COLO668 (cell line): ENCODE measurements at regions not wholly inside any gene's neighbourhood (a gene's known extent, or its start where the extent isn't known, plus 50 kb on each side); places are given as distances from the start of the nearest gene placed in this dataset.

Experiments
- DNase-seq: peaks from one replicate; lab custom pipeline; 2025; ENCODE audit not compliant: unreplicated experiment; lab: John Stamatoyannopoulos, UW

DNA sequence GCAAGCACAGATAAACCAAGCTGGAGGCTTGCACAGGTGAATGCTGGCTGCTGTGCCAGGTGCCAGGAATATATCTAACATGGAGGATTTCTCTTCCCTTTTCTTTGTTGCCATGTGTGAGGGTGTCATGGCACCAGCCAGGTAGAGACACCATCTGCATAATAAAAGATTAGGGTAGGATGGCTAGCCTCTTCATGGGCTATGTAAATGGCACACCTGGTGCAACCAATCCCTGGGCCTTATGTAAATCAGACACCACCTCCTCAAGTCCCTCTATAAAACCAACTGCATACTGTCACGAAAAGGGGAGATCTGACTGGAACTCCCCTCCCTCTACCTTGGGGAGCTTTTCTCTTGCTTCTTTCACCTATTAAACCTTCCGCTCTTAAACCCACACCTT lies 322.5 kb upstream of the POM121L12 start:
- DNase-seq: no peak

DNA sequence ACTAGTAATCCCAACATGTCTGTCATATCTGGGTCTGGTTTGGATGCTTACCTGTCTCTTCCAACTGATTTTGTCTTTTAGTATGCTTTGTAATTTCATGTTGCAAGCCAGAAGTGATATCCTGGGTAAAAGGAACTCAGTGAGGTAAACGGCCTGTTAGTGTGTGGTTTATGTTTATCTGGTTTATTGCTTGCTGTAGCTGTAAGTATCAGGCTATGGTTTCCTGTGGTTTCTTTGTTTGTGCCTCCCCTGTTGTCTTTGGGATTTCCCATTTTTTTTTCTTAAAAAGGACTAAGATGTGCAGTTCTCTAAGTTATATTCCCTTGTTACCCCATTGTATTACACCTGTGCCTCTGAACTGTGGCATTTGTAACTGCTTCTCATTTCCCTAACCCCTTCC lies 323.5 kb upstream of the POM121L12 start:
- DNase-seq: no peak

DNA sequence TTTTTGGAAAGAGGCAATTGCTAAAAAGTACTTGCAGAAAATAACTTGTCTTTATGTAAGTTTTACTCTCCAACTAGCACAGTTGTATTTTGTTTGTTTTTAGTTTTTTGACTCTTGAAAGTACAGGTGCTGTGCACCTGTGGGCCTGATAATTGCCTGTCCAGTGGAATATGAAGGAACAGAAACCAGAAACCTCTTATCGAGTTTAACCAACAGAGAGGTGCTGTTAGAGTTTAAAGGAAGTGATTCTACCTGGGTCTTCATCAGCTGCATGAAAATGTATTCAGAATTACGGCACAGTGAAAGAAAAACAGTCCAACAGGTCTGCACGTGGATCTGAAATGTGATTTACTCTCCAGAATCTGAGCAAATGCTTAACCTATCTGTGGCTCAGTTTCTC lies 326.6 kb upstream of the POM121L12 start:
- no peak for DNase-seq

DNA sequence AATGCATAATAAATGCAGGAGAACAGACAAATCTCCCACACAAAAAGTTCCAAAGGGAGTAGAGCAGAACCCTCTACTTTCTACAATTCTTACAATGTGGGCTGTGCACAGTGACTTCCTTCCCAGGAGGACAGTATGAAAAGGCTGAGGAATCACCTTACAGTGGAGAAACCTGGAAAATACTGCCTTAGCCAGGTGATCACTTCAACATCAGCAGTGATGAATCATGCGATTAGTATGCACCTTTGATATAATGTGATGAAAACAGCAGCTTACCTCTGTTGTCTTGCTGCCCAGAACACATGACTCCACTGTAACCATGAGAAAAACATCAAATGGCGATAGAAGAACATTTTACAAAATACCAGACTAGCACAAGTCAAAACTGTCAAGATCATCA lies 329.7 kb upstream of the POM121L12 start:
- DNase-seq: no peak

DNA sequence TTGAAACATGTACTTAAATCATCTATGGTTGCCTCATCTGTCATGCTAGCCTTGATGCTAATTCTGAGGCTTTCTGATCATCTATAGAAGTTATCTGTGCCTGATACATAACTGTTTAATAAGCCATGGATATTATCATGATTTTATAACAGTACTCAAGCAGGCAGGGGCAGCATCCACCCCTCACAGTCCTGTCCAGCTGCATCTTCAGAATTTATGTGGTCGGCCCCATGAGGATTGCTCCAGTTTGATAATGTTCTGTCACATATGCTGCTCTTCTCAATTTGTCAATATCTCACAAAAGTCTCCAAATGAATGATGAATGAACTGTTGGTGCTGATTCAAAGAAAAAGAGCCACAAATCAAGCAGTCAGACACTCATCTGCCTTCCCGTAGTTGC lies 335.1 kb upstream of the POM121L12 start:
- no peak for DNase-seq

DNA sequence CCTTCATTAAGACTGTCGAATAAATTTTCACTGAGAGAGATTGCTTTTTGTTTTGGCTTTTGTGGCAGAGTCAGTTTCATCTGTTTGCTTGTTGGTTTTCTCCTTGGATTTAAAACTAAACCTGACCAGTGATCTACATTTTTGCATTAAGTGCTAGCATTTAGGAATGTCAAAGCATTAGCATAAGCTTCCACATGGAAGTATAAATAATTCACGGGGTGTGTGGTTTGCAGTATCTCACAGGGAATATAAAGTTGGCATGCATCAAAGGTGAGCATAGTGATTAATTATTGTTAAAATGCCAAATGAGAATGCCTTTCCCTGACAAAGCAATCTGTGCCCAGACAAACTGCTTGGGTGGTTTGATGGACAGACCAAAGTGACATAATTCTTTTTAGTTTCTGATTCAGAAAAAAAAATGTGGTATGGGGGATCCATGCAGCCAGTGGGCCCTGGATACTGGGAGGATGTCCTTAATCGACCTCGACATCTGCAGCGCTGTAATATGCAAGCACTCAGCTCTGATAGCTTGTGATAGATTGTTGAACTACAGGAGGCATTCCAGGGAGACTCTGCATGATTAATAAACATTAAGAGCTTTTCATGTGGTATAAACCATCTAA lies 339.3 kb upstream of the POM121L12 start:
- DNase-seq: no peak

DNA sequence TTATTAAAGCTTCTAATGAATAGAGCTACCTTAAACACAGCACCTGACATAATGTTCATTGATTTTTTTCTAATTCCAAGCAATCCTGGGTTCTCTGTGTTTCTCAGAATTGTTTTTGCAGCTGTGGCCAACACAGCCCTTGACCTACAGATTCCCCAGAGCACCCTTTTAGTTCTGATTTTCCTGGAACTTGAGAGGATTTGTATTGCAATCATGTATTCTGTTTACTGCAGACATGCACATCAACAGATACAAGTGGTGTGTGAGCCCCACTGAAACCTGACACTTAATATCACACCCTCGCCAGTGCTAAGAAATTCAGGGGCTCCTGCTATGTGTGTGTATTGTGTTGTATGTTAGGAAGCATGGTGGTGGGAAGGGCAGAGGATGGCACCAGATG lies 344.2 kb upstream of the POM121L12 start:
- no peak for DNase-seq

DNA sequence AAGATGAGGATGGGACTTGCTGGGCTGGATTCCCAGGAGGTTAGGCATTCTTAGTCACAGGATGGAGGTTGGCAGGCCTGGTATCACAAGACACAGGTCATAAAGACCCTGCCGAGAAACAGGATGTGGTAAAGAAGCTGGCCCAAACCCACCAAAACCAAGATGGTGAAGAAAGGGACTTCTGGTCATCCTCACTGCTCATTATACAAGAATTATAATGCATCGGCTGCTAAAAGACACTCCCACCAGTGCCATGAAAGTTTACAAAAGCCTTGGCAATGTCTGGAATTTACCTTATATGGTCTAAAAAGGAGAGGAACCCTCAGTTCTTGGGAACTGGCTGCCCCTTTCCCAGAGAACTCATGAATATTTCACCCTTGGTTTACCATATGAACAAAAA lies 345.5 kb upstream of the POM121L12 start:
- DNase-seq: no peak

DNA sequence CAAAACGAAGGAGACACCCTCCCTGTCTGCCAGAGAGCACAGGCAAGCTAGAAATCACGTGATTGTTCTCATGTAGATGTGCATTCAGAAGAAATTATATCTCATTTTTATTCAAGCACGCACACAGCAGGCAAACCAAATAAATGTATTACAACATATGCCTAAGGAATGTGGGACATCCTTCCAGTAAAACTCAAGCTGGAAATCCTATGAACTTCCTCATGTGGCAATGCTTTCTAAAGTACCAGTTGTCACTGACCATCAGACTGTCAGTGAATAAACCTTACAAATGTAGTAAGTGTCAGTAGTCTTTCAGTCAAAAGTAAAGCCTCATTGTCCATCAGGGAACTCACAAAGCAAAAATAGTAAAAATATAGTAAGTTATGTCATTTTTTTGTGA lies 350.1 kb upstream of the POM121L12 start:
- DNase-seq: no peak

DNA sequence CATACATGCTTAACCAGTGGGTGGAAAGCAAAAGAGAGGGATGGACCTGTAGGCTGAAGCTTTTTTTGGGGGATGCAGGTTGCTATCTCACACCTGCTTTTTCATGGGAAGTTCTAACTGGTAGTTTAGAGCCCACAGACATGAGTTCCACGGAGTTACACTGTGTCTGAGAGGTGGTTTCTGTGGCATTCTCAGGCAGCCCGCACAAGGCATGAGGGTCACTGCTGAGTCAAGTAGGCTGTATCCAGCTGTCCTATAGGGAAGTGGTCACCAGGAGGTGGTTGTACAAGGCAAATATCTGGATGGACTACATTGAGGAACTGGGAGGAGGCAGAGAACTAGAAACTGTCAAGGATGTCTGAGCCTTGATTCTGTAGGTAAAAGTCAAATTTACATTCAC lies 351.0 kb upstream of the POM121L12 start:
- DNase-seq: no peak

DNA sequence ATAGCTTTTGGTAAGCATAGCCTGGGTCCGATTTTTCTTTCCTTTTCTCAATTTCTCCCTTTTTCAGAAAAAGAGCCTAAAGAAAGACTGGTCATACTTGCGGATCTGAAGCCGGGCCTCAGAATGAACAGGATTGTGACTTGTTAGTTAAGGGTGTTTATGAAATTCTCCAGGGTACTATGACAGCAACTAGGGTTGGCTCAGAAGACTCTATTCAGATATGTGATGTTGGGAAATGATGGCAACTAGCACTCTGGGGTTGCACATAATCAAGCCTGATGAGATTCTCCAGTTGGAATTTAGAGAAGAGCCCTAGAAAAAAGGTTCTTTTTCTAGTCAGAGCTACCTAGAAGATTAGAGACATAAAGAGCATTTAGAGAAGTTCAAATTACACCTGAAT lies 352.4 kb upstream of the POM121L12 start:
- no peak for DNase-seq

DNA sequence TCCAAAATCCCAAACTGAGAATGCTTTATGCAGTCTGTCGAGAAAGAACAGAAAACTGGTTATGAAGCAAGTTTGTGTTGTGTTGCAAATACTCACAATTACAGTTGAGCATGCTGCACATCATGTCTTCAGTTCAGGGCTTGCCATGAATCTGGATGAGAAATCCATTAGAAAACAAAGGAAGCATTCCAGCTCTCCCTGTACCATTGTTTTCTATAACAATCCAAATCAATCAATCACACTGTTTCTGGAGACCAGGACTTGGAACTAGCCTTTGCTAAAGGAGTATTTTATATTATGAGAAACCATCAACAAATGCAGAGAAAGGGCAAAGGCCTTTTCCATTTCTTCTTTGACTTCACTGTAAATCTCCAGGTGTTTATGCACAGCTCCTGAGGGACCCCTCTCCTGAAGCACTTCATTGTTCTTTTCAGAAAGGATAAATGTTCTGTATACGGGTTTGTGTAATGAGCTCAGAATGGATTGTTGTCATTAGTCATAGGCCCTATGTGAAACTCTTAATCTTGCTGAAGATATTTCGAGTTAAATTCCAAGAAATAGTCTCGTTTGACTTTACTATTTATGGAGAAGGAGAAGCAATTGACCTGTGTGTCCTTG lies 364.7 kb upstream of the POM121L12 start:
- no peak for DNase-seq

DNA sequence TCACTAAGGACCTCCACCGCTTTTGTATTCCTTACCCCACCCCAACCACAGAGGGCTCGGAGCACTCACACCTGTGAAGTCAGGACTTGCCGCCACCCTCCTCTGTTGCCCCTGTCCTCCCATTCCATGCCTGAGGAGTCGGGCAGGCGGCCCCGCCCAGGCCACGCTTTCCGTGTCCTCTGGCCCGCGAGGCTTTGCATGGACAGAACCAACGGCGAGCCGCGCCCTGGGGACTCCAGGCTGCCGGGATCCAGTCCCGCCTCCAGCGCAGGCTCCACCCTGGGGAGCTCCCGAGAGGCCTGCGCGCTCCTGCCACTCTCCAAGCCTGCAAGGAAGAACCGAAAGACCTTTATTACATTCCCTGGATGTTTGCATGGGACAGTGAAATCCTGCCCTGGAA lies 366.4 kb upstream of the POM121L12 start:
- no peak for DNase-seq

DNA sequence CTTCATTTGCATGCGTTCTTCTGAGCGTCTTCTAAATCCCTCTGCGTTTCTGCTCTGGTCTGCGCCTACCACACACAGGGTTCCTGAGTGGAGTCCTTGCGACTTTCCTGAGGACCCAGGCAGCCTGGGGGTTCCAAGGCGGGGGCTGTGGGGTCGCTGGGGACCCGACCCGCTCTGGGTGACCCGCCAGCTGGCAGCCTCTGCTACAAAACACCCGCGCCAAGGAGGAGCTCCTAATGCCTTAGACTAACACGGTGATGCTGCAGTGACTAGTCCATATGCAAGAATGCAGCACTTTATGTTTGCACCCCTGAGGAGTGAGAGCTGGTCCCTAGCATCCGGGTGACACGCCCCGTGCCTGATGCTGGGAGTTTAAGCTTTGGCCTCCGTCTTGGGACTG lies 367.0 kb upstream of the POM121L12 start:
- DNase-seq: no peak

DNA sequence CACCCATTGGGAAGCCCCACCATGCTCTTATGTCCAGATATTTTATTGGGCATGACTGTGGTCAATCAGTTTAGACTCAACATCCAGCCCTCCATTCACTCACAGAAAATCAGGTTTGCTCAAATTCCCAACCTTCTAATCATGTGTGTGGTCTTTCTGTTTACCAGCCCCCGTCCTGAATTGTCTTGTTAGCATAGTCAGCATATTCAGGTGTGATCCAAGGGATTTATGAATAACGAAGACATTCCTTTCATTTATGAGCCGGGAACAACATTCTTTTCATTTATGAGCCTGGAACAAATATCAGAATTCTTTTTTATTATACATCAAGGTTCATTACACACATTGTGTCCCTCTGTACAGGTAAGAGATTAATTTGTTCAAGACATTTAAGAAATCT lies 376.3 kb upstream of the POM121L12 start:
- DNase-seq: no peak

DNA sequence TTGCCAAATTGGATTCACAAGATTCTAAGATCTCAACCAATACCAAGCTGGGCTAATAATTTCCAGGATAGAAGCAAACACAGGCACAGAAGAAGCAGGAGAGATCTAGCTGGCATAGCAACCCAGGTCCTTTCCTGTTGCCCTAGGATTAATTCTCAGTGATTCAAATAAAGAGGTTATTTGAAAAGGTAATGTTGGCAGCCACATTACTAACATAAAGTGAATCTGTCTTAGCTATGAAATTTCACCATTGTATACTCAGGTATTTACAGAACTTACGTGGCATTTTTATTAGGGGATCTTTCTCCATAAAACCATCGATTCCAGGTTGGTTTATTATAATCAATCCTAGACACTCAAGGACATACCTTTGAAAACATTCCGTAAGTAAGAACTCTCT lies 379.3 kb upstream of the POM121L12 start:
- no peak for DNase-seq

DNA sequence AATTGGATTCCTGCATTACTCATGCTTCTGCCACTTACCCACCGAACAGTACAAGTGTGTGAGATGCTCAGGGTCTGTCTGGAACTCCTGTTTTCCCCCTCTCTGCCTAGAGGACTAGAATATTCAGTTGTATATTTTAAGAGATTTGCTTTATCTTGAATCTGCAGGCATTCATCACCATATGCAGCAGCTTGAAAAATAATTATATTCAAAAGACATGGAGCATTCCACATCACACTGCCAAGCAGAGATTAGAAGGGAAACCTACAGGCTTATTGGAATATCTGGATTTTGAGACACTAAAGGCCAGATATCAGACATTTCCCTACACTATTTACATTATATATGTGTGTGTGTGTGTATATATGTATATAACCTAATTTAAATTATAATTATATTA lies 382.8 kb upstream of the POM121L12 start:
- no peak for DNase-seq

DNA sequence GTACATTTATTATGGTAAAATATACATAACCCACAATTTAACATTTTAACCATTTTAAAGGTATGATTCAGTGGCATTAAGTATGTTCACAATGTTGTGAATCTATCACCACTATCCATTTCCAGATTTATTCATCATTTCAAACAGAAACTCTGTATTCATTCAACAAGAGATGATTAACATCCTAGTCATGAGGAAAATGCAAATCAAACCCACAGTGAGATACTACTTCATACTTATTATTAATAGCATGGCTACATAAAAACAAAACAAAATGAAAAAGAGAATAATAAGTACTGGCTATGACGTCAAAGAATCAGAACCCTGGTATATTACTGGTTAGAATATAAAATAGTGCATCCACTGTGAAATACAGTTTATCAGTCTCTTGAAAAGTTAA lies 386.6 kb upstream of the POM121L12 start:
- no peak for DNase-seq

DNA sequence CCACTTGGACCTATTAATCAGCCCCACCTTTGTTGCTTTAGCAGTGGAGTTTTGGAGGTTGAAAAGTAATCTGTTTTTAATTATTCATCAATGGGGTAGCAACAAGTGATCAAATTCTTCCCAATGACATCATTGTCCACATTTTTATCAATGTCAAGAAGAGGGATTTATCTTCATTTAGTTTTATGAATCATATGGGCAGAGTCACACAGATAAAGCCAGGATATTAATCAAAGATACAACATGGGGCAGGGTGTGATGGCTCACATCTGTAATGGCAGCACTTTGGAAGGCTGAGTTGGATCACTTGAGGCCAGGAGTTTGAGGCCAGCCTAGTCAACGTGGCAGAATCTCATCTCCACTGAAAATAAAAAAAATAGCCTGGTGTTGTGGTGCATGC lies 388.4 kb upstream of the POM121L12 start:
- DNase-seq: no peak

DNA sequence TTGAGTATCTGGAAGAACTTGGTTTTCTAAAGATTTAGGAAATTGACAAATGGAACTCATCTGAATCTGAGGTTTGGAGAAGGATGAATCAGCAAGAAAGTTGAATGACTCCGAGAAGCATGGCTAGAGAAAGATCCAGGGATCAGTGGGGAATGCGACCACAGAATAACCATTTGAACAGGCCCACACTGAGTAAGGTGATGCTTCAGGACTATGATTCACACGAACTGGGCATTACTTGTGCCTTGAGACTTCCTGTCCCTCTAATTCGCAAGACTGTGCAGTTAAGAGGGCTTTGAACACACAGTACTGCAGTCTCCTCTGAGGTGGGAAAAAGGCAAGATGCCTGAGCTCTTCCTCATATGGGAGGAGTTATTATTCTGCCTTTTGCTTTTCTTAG lies 395.5 kb upstream of the POM121L12 start:
- DNase-seq: no peak

DNA sequence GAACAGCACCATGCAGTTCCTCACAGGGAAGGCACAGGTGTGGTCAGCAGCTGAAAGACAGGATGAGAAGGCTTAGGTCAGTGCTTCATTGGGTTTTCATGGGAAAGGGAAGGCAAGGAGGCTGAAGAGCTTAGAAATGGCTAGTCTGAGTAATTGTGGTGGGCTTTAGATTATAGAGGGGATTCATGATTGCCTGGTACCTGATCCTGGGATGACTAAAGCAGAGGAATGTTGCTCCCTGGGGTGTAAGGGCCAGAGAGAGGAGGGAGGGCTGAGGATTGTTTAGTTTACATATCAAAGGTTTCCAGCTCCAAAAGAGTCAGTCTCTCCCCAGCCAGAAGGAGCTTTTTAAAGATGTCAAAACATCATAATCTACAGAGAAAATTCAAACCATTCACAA lies 396.3 kb upstream of the POM121L12 start:
- no peak for DNase-seq

DNA sequence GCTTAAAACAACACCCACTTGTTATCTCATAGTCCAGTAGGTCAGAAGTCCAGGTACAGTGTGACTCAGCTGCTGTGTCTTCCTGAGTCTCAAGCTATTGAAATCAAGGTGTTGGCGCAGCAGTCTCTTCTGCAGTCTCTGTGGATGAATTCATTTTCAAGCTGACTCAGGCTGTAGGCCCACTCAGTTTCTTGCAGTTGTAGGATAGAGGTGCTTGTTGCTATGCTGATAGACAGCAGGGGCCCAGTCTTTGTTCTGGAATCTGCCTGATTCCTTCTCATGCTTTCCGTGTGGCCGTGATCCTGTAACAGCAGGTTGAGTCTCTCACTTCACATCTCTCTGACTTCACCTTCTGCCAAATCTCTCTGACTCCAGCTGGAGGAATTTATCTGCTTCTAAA lies 400.4 kb upstream of the POM121L12 start:
- DNase-seq: no peak

DNA sequence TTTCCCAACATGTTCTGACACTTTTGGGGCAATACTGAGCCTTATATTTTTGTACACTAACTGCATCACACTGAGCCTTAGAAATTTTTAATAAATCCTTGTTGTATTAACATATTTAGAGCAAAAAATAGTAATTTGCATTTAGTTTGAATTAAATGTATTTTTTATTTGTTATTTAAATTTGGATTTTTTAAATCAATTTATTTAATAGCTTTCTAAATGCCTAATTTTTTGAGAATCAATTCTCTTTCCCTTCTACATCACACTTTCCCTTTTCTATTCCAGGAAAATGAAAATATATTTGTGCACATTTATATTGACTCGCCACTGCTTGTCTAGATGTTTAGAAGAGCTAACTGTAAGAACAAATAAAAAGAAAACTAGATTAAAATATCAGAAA lies 414.6 kb upstream of the POM121L12 start:
- DNase-seq: no peak
